Astrocyte (in vitro differentiated cells and primary cell): ENCODE measurements at regions not wholly inside any gene's neighbourhood (a gene's known extent, or its start where the extent isn't known, plus 50 kb on each side); places are given as distances from the start of the nearest gene placed in this dataset.

Experiments
- DNase-seq: peaks from one replicate; pipeline ENCODE4 v3.0.0-alpha.2; 2010; ENCODE audit warnings: low read depth
- FAIRE-seq: peaks from 2 replicates; lab custom pipeline; 2011; peaks lifted over from hg19 to GRCh38; lab: Jason Lieb, UNC
- H2AFZ ChIP-seq: 2 replicates; pipeline ENCODE4 v1.6.0; 2012; ENCODE audit warnings: low read depth, low read length, inconsistent platforms
- H3K27ac ChIP-seq: 2 replicates; pipeline ENCODE4 v1.5.1; 2011; ENCODE audit warnings: low read depth, low read length, inconsistent platforms
- H3K27me3 ChIP-seq: 2 replicates; pipeline ENCODE4 v1.6.0; 2011; ENCODE audit warnings: low read length, inconsistent platforms; ENCODE audit not compliant: insufficient read depth
- H3K36me3 ChIP-seq: 2 replicates; pipeline ENCODE4 v1.5.1; 2011; ENCODE audit warnings: low read length, inconsistent platforms; ENCODE audit not compliant: insufficient read depth
- H3K4me1 ChIP-seq: 2 replicates; pipeline ENCODE4 v1.5.1; 2011; ENCODE audit warnings: low read length, inconsistent platforms; ENCODE audit not compliant: insufficient read depth
- H3K4me2 ChIP-seq: 2 replicates; pipeline ENCODE4 v1.6.0; 2012; ENCODE audit warnings: low read length, inconsistent platforms
- H3K4me3 ChIP-seq: 2 replicates; pipeline ENCODE4 v1.5.1; 2011; ENCODE audit warnings: low read depth, mild to moderate bottlenecking, low read length, inconsistent platforms; ENCODE audit not compliant: insufficient read depth
- H3K79me2 ChIP-seq: 2 replicates; pipeline ENCODE4 v1.6.0; 2012; ENCODE audit warnings: mild to moderate bottlenecking, low read length, inconsistent platforms; ENCODE audit not compliant: insufficient read depth
- H3K9ac ChIP-seq: 2 replicates; pipeline ENCODE4 v1.6.0; 2012; ENCODE audit warnings: mild to moderate bottlenecking, low read length, inconsistent platforms
- H3K9me3 ChIP-seq: 2 replicates; pipeline ENCODE4 v1.5.1; 2012; ENCODE audit warnings: low read depth, mild to moderate bottlenecking, low read length, inconsistent platforms; ENCODE audit not compliant: insufficient read depth
- H4K20me1 ChIP-seq: 2 replicates; pipeline ENCODE4 v1.6.0; 2012; ENCODE audit warnings: low read length, inconsistent platforms; ENCODE audit not compliant: insufficient read depth
- H3K27ac Mint-ChIP-seq: one replicate; pipeline ENCODE4 v1.8.0; 2021; ENCODE audit warnings: mild to moderate bottlenecking, mixed read lengths; ENCODE audit not compliant: unreplicated experiment
- H3K27me3 Mint-ChIP-seq: one replicate; pipeline ENCODE4 v1.8.0; 2021; ENCODE audit warnings: low read depth, mixed read lengths; ENCODE audit not compliant: unreplicated experiment
- H3K36me3 Mint-ChIP-seq: one replicate; pipeline ENCODE4 v1.8.0; 2021; ENCODE audit warnings: low read depth, mixed read lengths; ENCODE audit not compliant: unreplicated experiment
- H3K4me1 Mint-ChIP-seq: one replicate; pipeline ENCODE4 v1.8.0; 2021; ENCODE audit warnings: low read depth, mixed read lengths; ENCODE audit not compliant: unreplicated experiment
- H3K4me3 Mint-ChIP-seq: one replicate; pipeline ENCODE4 v1.8.0; 2021; ENCODE audit warnings: mild to moderate bottlenecking, moderate library complexity, mixed read lengths; ENCODE audit not compliant: unreplicated experiment
- H3K9me3 Mint-ChIP-seq: one replicate; pipeline ENCODE4 v1.8.0; 2021; ENCODE audit warnings: mild to moderate bottlenecking, mixed read lengths; ENCODE audit not compliant: unreplicated experiment
- CTCF ChIP-seq: IDR thresholded peaks from 2 replicates; pipeline ENCODE4 v1.5.1; 2011; ENCODE audit warnings: low read depth, mild to moderate bottlenecking, inconsistent platforms, low read length, moderate library complexity; ENCODE audit not compliant: insufficient read depth
- EZH2 ChIP-seq: IDR thresholded peaks from 2 replicates; pipeline ENCODE4 v1.6.1; 2012; ENCODE audit warnings: mild to moderate bottlenecking, low read length, inconsistent platforms; ENCODE audit not compliant: insufficient read depth

- FAIRE-seq (no peak), DNase-seq (peak; percentile 23)
- H2AFZ ChIP-seq, result no peak overlapping the region
- Mint-ChIP-seq H3K27ac (no peak overlapping the region), H3K27me3 (no peaks in the 10 kb centered on the region), H3K4me3 (no peak overlapping the region), H3K4me1 (no peaks in the 10 kb centered on the region), H3K9me3 (peaks cover 2% of the 10 kb centered on the region), H3K36me3 (no peaks in the 10 kb centered on the region)
- H3K27ac ChIP-seq, result no peak overlapping the region
- H3K9ac ChIP-seq, result no peak overlapping the region
- TF ChIP-seq EZH2 (no peak), CTCF (no peak)
- no peaks in the 10 kb centered on the region for H3K27me3 ChIP-seq
- H3K36me3 ChIP-seq, result no peaks in the 10 kb centered on the region
- no peaks in the 10 kb centered on the region for H3K9me3 ChIP-seq
- H4K20me1 ChIP-seq, result no peaks in the 10 kb centered on the region
- H3K4me1 ChIP-seq, result no peaks in the 10 kb centered on the region
- H3K4me2 ChIP-seq, result no peak overlapping the region
- H3K79me2 ChIP-seq, result no peaks in the 10 kb centered on the region
- H3K4me3 ChIP-seq, result no peak overlapping the region
Measured at GRCh38 chr14:58872061-58872460, 234.3 kb downstream of the DACT1 start.

- TF ChIP-seq EZH2 (no peak), CTCF (no peak)
- no peaks in the 10 kb centered on the region for H3K27me3 ChIP-seq
- no peaks in the 10 kb centered on the region for H3K27me3 Mint-ChIP-seq
- no peaks in the 10 kb centered on the region for H3K36me3 ChIP-seq
- no peaks in the 10 kb centered on the region for H4K20me1 ChIP-seq
- no peaks in the 10 kb centered on the region for H3K79me2 ChIP-seq
- DNase-seq (no peak), FAIRE-seq (no peak)
- no peak overlapping the region for H3K27ac ChIP-seq
- no peaks in the 10 kb centered on the region for H3K4me1 ChIP-seq
- no peaks in the 10 kb centered on the region for H3K9me3 ChIP-seq
- no peak overlapping the region for H3K4me3 ChIP-seq
- H3K4me1 Mint-ChIP-seq, result no peaks in the 10 kb centered on the region
- H3K9me3 Mint-ChIP-seq, result no peaks in the 10 kb centered on the region
- H3K27ac Mint-ChIP-seq, result no peak overlapping the region
- no peak overlapping the region for H3K4me2 ChIP-seq
- H3K36me3 Mint-ChIP-seq, result no peaks in the 10 kb centered on the region
- H3K9ac ChIP-seq, result no peak overlapping the region
- no peak overlapping the region for H2AFZ ChIP-seq
- H3K4me3 Mint-ChIP-seq, result no peak overlapping the region
Measured at GRCh38 chr14:58873228-58873953, 235.6 kb downstream of the DACT1 start.

- H3K4me2 ChIP-seq, result no peak overlapping the region
- no peaks in the 10 kb centered on the region for H3K27me3 ChIP-seq
- H3K9me3 ChIP-seq, result no peaks in the 10 kb centered on the region
- no peak overlapping the region for H3K4me3 ChIP-seq
- Mint-ChIP-seq H3K4me1 (no peaks in the 10 kb centered on the region), H3K36me3 (no peaks in the 10 kb centered on the region), H3K4me3 (no peak overlapping the region), H3K9me3 (peaks cover 4% of the 10 kb centered on the region), H3K27me3 (no peaks in the 10 kb centered on the region), H3K27ac (no peak overlapping the region)
- TF ChIP-seq CTCF (no peak), EZH2 (no peak)
- no peak overlapping the region for H2AFZ ChIP-seq
- H4K20me1 ChIP-seq, result no peaks in the 10 kb centered on the region
- H3K9ac ChIP-seq, result no peak overlapping the region
- no peaks in the 10 kb centered on the region for H3K36me3 ChIP-seq
- no peak for DNase-seq
- H3K4me1 ChIP-seq, result no peaks in the 10 kb centered on the region
- FAIRE-seq, result no peak
- no peak overlapping the region for H3K27ac ChIP-seq
- H3K79me2 ChIP-seq, result no peaks in the 10 kb centered on the region
Measured at GRCh38 chr14:58875613-58876012, 237.9 kb downstream of the DACT1 start.
